ENCODE measurements at regions not wholly inside any gene's neighbourhood (a gene's known extent, or its start where the extent isn't known, plus 50 kb on each side); places are given as distances from the start of the nearest gene placed in this dataset.

GRCh38 chr5:14962604-14963003, 91.0 kb upstream of the ANKH start:
- Histone ChIP-seq H3K9me3 (no peaks in the 10 kb centered on the region), H3K27ac (no peak overlapping the region), H3K27me3 (replicated peaks in 1 of 7) (no peaks in the 10 kb centered on the region), H3K36me3 (no peaks in the 10 kb centered on the region), H3K4me1 (no peaks in the 10 kb centered on the region), H3K4me3 (no peak overlapping the region)
- DNase-seq: no peak
- TF ChIP-seq POLR2A (IDR thresholded peaks at IDR 0.05): no peak
- no peak for TF ChIP-seq POLR2AphosphoS5 (IDR thresholded peaks at IDR 0.05)
- TF ChIP-seq, protein P1, sequence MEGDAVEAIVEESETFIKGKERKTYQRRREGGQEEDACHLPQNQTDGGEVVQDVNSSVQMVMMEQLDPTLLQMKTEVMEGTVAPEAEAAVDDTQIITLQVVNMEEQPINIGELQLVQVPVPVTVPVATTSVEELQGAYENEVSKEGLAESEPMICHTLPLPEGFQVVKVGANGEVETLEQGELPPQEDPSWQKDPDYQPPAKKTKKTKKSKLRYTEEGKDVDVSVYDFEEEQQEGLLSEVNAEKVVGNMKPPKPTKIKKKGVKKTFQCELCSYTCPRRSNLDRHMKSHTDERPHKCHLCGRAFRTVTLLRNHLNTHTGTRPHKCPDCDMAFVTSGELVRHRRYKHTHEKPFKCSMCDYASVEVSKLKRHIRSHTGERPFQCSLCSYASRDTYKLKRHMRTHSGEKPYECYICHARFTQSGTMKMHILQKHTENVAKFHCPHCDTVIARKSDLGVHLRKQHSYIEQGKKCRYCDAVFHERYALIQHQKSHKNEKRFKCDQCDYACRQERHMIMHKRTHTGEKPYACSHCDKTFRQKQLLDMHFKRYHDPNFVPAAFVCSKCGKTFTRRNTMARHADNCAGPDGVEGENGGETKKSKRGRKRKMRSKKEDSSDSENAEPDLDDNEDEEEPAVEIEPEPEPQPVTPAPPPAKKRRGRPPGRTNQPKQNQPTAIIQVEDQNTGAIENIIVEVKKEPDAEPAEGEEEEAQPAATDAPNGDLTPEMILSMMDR (IDR thresholded peaks at IDR 0.05 in 8 of 11, conservative IDR thresholded peaks at IDR 0.05 in 3 of 11): no peak
- 56 to 91% (median 70%) methylated on average over 2 of the region's 2 CpGs for WGBS, 5 donors
- intact Hi-C loops (cut with DNase I; ENCODE audit: low total_unique reads): no loop called here

DNA sequence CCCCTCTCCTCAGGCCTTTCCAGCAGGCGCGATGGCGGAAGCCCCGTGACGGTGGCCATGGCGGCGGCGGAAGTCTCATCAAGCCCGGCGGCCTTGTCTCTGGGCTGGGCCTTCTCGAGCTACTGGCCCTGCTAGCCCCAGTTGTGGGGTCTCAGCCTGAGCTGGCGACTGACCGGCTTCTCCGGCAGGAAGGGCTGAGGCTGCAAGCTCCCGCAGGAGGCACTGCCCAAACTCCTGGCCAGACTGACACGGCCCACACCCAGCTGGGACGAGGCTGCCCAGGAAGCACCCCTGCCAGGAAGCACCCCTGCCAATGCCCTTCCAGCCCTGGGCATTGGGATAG, 88.5 kb upstream of the ANKH start:
- no peak for DNase-seq
- no peaks in the 10 kb centered on the region for H3K36me3 ChIP-seq
- WGBS, 5 donors: 93 to 98% (median 94%) methylated on average over 12 to 17 of the region's 17 CpGs
- intact Hi-C loops (cut with DNase I; ENCODE audit: low total_unique reads): no loop called here
- no peak overlapping the region for H3K27ac ChIP-seq
- no peaks in the 10 kb centered on the region for H3K4me1 ChIP-seq
- H3K9me3 ChIP-seq: no peaks in the 10 kb centered on the region
- no peak for TF ChIP-seq POLR2AphosphoS5 (IDR thresholded peaks at IDR 0.05)
- TF ChIP-seq POLR2A (IDR thresholded peaks at IDR 0.05): no peak
- TF ChIP-seq, protein P1 (IDR thresholded peaks at IDR 0.05 in 8 of 11, conservative IDR thresholded peaks at IDR 0.05 in 3 of 11): no peak
- H3K4me3 ChIP-seq: no peak overlapping the region
- H3K27me3 ChIP-seq (replicated peaks in 1 of 7): no peaks in the 10 kb centered on the region

GRCh38 chr5:14959399-14960119, 88.0 kb upstream of the ANKH start:
- intact Hi-C loops (cut with DNase I; ENCODE audit: low total_unique reads): loop anchor here (10.0 kb wide), 1 partner anchor 45 kb away; no protein-coding TSS in a partner anchor
- Histone ChIP-seq H3K9me3 (no peaks in the 10 kb centered on the region), H3K4me1 (no peaks in the 10 kb centered on the region), H3K36me3 (no peaks in the 10 kb centered on the region), H3K27me3 (replicated peaks in 1 of 7) (no peaks in the 10 kb centered on the region), H3K4me3 (no peak overlapping the region), H3K27ac (no peak overlapping the region)
- DNase-seq: no peak
- WGBS, 5 donors: 84 to 96% (median 86%) methylated on average over 11 to 12 of the region's 12 CpGs
- TF ChIP-seq, protein P1 (IDR thresholded peaks at IDR 0.05 in 8 of 11, conservative IDR thresholded peaks at IDR 0.05 in 3 of 11): no peak
- TF ChIP-seq POLR2AphosphoS5 (IDR thresholded peaks at IDR 0.05): no peak
- TF ChIP-seq POLR2A (IDR thresholded peaks at IDR 0.05): no peak

- Histone ChIP-seq H3K9me3 (no peaks in the 10 kb centered on the region), H3K4me3 (no peak overlapping the region), H3K4me1 (no peaks in the 10 kb centered on the region), H3K27ac (no peak overlapping the region), H3K36me3 (no peaks in the 10 kb centered on the region), H3K27me3 (replicated peaks in 1 of 7) (no peaks in the 10 kb centered on the region)
- intact Hi-C loops (cut with DNase I; ENCODE audit: low total_unique reads): loop anchor here (10.0 kb wide), 1 partner anchor 47 kb away; no protein-coding TSS in a partner anchor
- TF ChIP-seq, protein P1 (IDR thresholded peaks at IDR 0.05 in 8 of 11, conservative IDR thresholded peaks at IDR 0.05 in 3 of 11): no peak
- TF ChIP-seq POLR2AphosphoS5 (IDR thresholded peaks at IDR 0.05): no peak
- no peak for TF ChIP-seq POLR2A (IDR thresholded peaks at IDR 0.05)
- no peak for DNase-seq
- 82 to 93% (median 88%) methylated on average over 2 of the region's 2 CpGs for WGBS, 5 donors
Observed at GRCh38 chr5:14958188-14958587, 86.6 kb upstream of the ANKH start.

All from spleen (tissue), 11 donors.